ENCODE measurements at regions not wholly inside any gene's neighbourhood (a gene's known extent, or its start where the extent isn't known, plus 50 kb on each side); places are given as distances from the start of the nearest gene placed in this dataset.

- no peak for ATAC-seq
These were observed 114.4 kb upstream of the POU1F1 start for GRCh38 chr3:87390821-87391220.

- no peak for ATAC-seq
These were observed 114.0 kb upstream of the POU1F1 start for GRCh38 chr3:87390353-87390752.

GRCh38 chr3:87375231-87375682 lies 98.9 kb upstream of the POU1F1 start:
- no peak for ATAC-seq

- ATAC-seq = no peak
These were observed 93.6 kb upstream of the POU1F1 start for GRCh38 chr3:87370007-87370406.

GRCh38 chr3:87367736-87368135 lies 91.4 kb upstream of the POU1F1 start:
- ATAC-seq = no peak

- ATAC-seq = no peak
These were observed 87.3 kb upstream of the POU1F1 start for GRCh38 chr3:87363721-87364120.

- ATAC-seq = no peak
These were observed 85.6 kb upstream of the POU1F1 start for GRCh38 chr3:87361956-87362355.

- no peak for ATAC-seq
These were observed 84.9 kb upstream of the POU1F1 start for GRCh38 chr3:87361271-87361670.

- no peak for ATAC-seq
These were observed 83.4 kb upstream of the POU1F1 start for GRCh38 chr3:87359826-87360225.

- ATAC-seq = no peak
These were observed 82.6 kb upstream of the POU1F1 start for GRCh38 chr3:87359025-87359424.

GRCh38 chr3:87358066-87358465 lies 81.7 kb upstream of the POU1F1 start:
- ATAC-seq = no peak

GRCh38 chr3:87354398-87354797 lies 78.0 kb upstream of the POU1F1 start:
- no peak for ATAC-seq

- no peak for ATAC-seq
These were observed 75.6 kb upstream of the POU1F1 start for GRCh38 chr3:87351937-87352336.

- peak; percentile 78 for ATAC-seq
These were observed 74.2 kb upstream of the POU1F1 start for GRCh38 chr3:87350367-87351199.

- ATAC-seq = no peak
These were observed 73.4 kb upstream of the POU1F1 start for GRCh38 chr3:87349833-87350232.

GRCh38 chr3:87336761-87337160 lies 60.4 kb upstream of the POU1F1 start:
- no peak for ATAC-seq

- no peak for ATAC-seq
These were observed 59.5 kb upstream of the POU1F1 start for GRCh38 chr3:87335931-87336330.

GRCh38 chr3:87333393-87333892 lies 57.1 kb upstream of the POU1F1 start:
- ATAC-seq = peak; percentile 91 to 95

- ATAC-seq = no peak
These were observed 56.4 kb upstream of the POU1F1 start for GRCh38 chr3:87332789-87333188.

- no peak for ATAC-seq
These were observed 52.7 kb upstream of the POU1F1 start for GRCh38 chr3:87329065-87329464.

Measured in activated CD4-positive, CD25-positive, alpha-beta regulatory T cell treated with anti-CD3 and anti-CD28 coated beads, Interleukin-2, amount 50 U/mL, for 24 hours (primary cell).